Right lobe of liver (tissue), 4 donors: ENCODE measurements at regions not wholly inside any gene's neighbourhood (a gene's known extent, or its start where the extent isn't known, plus 50 kb on each side); places are given as distances from the start of the nearest gene placed in this dataset.

Experiments used
- CTCF ChIP-seq, 4 donors: fragments of 200-600 bp in 3 of 4; fragments of 450-650 bp in 1 of 4; IDR thresholded peaks; one replicate each; pipeline versions ENCODE4 v1.5.1 to v1.8.0; 2016 to 2022; ENCODE audit warnings: antibody characterized with exemption in 4 of 4, mild to moderate bottlenecking in 2 of 4
- POLR2A ChIP-seq: fragments of 450-650 bp; IDR thresholded peaks from one replicate; pipeline ENCODE4 v1.6.1; 2017; ENCODE audit warnings: antibody characterized with exemption, mild to moderate bottlenecking
- donor health status: DM: no; HTN: no; CAD: no.
- donor health status: DM: no; HTN: no; CAD: no.
- donor health status: DM: no; HTN: yes; CAD: no.

GRCh38 chr13:44756276-44756810 lies 180.2 kb upstream of the TSC22D1 start:
- TF ChIP-seq CTCF (IDR thresholded peaks at IDR 0.05): no peak
- TF ChIP-seq POLR2A: no peak
